GM20000 (cell line): ENCODE measurements at regions not wholly inside any gene's neighbourhood (a gene's known extent, or its start where the extent isn't known, plus 50 kb on each side); places are given as distances from the start of the nearest gene placed in this dataset.
A peak's percentile ranks its signal among the peaks of the same experiment; 100 is the strongest.

Experiments used
- DNase-seq: peaks from one replicate; pipeline ENCODE4 v3.0.0; 2012; ENCODE audit warnings: low spot score
- CTCF ChIP-seq: IDR thresholded peaks from 2 replicates; pipeline ENCODE4 v1.5.1; 2012; ENCODE audit warnings: mild to moderate bottlenecking, control low read depth; ENCODE audit errors: extremely low read depth, missing control alignments

- no peak for DNase-seq
- no peak for TF ChIP-seq CTCF
Measured at GRCh38 chr10:126734015-126734414, 63.5 kb upstream of the C10orf90 start.

- no peak for TF ChIP-seq CTCF
- DNase-seq = no peak
Measured at GRCh38 chr10:126734967-126735366, 64.5 kb upstream of the C10orf90 start.

- DNase-seq = no peak
- no peak for TF ChIP-seq CTCF
Measured at GRCh38 chr10:126736142-126736541, 65.6 kb upstream of the C10orf90 start.

GRCh38 chr10:126736727-126737126 is 66.2 kb upstream of the C10orf90 start:
- DNase-seq = no peak
- TF ChIP-seq CTCF = no peak

GRCh38 chr10:126738001-126738400 is 67.5 kb upstream of the C10orf90 start:
- TF ChIP-seq CTCF = no peak
- DNase-seq = no peak

- no peak for DNase-seq
- no peak for TF ChIP-seq CTCF
Measured at GRCh38 chr10:126744571-126744970, 74.1 kb upstream of the C10orf90 start.

GRCh38 chr10:126749015-126749655 is 78.6 kb upstream of the C10orf90 start:
- DNase-seq = peak; percentile 31
- peak; percentile 45 for TF ChIP-seq CTCF
